GM18873 (cell line): ENCODE measurements at regions not wholly inside any gene's neighbourhood (a gene's known extent, or its start where the extent isn't known, plus 50 kb on each side); places are given as distances from the start of the nearest gene placed in this dataset.
"Not testable (repeated sequence)": the region's sequence is repeated elsewhere in the genome, so short reads cannot be mapped to it uniquely, and the experiment has no call there.

Experiments
- ATAC-seq: cut with Tn5 transposase; IDR thresholded peaks from one replicate; pipeline ENCODE4 v1.9.1; 2021; ENCODE audit warnings: mild to moderate bottlenecking, moderate library complexity, moderate number of reproducible peaks; ENCODE audit not compliant: unreplicated experiment, low FRiP score

DNA sequence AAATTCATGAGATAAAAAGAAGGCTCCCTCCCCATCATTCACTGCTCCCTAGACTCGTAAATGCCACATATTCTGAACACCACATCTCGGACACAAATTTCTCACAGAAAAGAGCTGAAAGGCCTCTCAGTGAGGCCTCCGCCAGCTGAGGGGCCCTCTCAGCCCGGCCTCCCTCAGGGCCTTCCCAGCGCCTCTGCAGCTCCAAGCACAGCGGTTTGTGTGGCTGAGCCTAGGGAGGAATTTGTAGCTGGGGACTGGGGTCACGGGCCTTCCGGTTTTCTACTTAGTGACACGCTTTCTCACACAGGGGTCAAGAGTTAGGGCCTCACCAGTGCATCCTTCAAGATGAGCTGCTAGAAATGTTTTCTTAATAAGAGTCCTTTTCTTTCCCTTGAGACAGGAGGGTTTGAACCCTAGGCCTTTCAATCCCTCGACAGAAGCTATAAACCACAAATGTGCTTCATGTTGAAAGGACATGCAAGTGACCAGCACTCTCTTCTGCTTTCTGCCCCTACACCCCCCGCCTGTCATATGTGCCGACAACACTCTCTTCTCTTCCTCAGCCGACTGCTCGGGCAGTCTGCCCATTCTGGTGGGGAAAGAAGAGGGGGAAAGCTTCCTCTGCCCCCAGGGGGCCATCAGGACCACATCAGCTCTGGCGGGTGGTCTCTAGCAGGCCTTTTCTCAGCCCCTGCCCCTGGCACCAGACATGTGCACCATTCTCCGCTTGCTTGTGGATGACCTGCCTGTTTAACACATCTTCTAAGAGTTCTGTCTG is 104.9 kb downstream of the CHIC2 start:
- no peak for ATAC-seq

DNA sequence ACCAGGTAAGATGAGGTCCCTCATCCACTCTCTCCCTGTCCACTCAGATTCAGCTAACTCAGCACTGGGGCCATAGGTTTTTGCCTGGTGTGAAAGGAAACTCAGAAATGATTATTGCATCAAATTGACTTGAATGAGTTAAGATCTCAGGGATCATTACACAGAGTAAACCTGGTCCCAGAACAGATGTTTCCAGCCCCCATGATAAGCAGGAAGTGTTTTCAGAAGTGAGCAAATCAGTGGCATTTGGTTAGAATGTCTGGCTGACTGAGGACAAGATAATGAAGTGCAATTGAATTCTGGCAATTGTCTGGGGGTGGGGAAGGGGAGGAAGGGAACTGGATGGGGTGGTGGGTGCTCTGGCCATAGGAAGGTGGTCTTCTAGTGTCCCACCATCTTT is 108.0 kb downstream of the CHIC2 start:
- ATAC-seq = no peak

DNA sequence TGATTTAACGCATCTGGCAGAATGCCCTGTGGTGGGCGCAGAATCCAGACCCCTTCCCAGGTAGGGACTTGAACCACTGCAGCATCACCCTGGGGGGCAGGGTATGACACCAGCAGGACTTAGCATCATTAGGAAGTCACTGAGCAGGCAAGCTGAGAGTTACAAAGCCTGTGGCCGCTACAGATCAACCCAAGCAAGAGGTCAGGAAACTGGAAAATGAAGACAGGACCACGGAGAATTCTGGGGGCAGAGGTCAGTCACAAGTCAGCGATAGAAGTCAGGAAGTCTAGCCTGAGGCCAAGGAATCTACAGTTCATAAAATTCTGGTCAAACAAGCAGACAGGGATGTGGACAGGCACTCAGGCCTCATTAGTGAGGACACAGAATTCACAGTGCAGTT is 108.4 kb downstream of the CHIC2 start:
- ATAC-seq = no peak

DNA sequence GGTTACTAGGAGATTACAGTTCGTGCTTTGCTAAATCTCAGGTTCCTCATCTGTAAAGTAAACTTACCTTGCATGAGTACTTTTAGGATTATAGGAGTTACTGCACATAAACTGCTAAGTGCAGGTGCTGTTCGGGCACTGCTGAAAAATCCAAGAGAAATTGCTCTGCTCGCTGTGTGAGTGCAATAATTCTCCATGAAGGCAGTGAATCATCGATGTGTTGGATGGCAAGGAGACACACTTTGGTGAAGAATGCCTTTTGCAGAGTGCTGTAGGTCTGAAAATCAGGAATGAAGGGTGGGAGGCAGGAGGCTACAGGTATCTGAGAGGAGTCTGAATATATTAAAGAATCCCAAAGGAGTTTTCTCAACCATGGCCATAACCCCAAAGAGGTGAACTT is 113.0 kb downstream of the CHIC2 start:
- ATAC-seq = no peak

DNA sequence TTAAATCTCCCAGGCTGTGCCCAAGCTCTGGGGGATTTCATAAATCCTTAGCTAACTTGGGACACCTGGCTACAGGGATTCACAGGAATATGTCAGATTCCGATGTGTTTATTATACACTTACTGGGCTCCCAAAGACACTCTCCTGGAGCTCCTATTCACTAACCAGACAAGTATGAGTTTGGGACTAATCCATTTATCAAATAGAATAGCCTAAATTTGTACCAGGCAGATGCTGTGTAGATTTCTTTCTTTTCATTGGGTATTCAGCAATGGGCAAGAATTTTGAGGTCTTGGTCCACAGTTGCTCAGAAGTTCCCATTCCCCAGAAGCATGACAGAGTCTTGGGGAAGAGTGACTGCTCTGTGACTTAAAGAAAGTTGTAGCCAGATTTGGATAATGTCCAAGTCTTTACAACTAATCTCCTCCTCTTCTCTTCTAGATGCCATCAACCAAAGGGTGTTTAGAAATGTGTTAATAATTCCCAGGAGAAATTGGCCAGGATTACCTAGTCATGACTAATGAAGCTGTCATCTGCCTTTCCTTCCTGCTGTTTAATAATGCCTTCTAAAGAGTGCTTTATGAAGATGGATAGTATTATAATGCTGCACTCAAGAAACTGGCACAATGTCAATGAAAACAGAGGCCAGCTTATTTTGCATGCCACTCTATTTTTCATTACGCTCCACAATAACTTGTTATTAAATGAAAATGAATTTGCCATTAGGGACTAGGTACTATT is 120.9 kb downstream of the CHIC2 start:
- no peak for ATAC-seq

DNA sequence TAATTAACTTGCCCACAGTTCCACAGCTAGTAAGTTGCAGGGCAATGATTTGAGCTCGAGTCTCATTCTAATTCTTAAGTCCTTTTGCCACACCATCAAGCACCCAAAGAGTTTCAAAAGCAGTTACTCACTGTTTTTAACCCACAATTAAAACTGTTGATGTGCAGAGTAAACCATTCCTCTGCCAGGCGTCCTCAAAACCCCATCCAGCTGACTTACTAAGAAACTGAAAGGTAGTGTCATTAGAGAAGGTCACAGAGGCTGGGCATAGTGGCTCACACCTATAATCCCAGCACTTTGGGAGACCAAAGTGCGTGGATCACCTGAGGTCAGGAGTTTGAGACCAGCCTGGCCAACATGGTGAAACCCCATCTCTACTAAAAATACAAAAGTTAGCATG is 121.7 kb downstream of the CHIC2 start:
- ATAC-seq = no peak

DNA sequence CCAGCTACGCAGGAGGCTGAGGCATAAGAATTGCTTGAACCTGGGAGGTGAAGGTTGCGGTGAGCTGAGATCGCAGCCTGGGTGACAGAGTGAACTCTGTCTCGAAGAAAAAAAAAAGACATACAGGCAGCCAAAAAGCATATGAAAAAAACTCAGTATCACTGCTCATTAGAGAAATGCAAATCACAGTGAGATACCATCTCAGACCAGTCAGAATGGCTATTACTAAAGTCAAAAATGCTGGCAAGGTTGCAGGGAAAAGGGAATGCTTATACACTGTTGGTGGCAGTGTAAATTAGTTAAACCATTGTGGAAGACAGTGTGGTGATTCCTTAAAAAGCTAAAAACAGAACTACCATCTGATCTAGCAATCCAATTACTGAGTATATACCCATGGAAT is 123.1 kb downstream of the CHIC2 start:
- no peak for ATAC-seq

DNA sequence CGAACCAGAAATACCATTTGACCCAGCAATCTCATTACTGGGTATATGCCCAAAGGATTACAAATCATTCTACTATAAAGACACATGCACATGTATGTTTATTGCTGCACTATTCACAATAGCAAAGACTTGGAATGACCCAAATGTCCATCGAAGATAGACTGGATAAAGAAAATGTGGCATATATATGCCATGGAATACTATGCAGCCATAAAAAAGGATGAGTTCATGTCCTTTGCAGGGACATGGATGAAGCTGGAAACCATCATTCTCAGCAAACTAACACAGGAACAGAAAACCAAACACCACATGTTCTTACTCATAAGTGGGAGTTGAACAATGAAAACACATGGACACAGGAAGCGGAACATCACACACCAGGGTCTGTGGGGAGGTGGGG is 124.5 kb downstream of the CHIC2 start:
- ATAC-seq = not testable (repeated sequence)

DNA sequence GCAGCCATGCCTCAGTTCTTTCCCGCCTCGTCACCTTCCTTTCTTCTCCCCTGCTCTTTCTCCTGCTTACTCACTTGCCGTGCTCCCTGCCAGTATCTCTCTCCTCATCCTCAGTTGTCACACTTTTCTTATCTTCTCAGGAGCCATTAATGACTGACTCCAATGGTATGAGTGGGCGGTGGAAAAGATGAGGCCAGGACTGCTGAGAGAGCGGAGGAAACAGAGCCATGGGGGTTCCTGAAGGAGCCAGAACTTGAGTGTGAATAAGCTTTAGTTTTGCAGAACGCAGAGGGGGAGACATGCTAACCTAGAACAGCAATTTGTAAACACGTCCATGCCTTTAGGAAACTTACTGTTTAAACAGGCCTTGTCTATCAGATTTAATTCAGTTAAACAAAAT is 126.5 kb downstream of the CHIC2 start:
- ATAC-seq = no peak

DNA sequence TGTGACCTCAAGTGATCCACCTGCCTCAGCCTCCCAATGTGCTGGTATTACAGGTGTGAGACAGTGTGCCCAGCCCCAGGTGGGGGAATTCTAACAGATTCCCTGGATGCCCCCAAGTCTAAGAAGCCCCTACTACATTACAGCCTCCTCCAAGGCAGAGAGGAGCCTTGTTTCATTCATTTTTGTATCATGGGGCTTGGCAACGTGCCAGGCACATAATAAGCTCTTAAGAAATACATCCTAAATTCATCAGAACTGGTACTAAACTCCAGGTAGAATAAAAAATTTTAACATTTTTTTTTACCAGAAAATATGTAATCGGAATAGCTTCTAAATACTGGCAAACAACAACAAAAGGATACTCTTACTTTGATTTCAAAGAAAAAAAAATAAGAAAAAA is 127.1 kb downstream of the CHIC2 start:
- no peak for ATAC-seq

DNA sequence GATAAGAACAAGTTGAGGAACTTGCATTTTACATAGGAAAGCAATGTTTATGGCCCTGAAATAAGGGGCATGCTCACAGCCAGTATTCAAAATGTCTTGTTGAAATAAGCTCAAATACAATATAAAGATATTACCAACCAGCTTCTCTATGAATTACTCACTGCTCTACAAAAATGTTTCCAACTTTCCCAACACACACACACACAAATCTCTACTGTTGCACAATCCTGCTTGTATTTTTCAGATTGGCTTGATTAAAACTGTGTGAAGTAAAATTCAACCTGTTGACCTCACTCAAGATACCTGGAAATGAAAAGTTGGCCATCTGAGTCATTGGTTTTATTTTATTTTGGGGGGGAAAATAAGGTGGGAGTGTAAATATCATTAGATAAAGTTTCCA is 128.6 kb downstream of the CHIC2 start:
- ATAC-seq = no peak

DNA sequence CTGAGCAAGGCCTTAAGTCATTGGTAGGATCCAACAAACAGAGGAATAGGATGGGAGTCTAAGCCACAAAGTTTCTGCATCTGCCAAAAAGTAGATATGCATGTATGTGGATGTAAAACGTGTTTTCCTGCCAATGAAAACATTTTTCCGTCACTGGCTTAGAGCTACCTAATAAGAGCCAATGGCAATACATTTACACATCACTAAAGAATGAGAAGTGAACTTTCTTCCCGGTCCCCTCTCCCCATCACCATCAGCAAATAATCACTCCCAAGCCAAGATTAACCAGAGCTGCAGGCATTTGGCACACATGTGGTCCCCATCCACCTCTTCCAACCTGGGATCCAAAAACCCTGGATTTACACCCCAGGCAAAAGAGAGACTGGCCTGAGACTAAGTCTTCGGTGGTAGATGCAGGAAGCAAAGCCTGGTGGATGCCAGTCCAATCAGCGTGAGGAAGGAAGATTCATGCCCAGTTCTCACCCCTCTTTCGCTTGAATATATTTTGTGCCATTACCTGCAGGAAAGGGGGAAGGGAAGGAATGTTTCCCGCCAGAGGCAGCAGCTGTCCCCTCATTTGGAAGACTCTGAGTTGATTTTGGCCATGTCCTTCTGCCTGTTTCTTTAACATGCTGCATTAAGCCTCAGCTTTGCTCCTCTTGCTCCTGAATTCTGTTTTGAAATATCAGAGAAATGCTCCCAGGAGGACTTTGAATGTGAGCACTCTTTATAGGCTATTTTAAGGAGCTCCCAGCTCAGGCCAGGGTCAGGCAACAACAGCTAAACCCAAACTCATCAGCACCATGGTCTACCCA is 131.4 kb downstream of the CHIC2 start:
- no peak for ATAC-seq

DNA sequence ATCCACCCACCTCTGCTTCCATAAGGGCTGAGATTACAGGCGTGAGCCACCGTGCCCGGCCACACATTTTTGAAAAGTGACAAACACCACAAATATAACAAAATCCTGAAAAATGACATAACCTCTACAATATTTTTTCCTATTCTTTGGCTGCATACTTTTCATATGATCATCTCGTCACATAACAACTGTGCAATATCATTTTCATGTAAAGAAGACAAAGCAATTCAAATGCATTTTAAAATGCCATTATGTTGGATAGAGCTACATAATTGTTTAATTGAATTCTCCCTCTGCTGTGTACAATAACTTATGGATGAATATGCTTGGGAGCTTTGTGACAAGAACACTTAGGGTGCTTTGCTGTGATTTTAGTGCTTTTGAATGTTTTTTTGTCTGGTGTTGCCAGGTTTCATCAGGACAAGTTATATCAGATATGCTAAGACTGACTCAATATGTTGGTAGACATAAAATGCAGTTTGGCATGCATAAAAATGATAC is 132.9 kb downstream of the CHIC2 start:
- no peak for ATAC-seq

DNA sequence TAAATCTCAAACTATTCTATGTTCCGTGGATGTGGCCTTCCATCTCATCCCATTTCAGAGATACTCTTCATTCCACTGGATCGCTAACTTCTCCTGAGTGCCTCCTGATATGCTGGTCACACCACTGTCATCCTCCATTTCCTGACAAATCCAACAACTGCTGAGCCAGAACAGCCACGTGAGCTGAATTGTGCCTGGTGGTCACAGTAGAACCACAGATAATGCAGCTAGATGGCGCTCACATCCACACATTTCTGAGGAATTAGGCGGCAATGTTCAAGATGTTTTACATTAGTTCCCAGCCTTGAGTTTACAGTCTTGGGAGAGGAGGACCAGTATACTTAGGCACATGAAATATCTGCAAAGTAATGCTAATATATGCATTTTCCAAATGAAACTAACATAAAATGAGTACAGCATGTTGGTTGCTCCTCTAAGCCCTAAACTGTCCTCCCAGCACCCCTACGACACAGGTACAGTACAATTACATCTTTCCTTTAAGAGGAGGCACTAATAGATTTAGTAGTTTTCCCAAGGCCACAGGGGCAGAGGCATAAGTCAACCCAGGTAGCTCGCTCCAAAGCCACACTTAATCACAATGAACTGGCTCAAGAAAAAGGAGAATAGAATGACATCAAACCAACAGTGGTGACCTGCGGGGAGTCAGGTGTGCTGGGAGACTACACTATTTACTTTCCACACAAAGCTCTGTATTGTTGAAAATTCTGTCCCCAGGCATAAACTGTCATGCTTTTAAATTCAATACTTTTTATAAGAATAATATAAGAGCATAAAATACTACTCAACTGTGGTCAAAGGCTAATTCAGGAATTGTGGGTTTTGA is 134.2 kb downstream of the CHIC2 start:
- no peak for ATAC-seq

DNA sequence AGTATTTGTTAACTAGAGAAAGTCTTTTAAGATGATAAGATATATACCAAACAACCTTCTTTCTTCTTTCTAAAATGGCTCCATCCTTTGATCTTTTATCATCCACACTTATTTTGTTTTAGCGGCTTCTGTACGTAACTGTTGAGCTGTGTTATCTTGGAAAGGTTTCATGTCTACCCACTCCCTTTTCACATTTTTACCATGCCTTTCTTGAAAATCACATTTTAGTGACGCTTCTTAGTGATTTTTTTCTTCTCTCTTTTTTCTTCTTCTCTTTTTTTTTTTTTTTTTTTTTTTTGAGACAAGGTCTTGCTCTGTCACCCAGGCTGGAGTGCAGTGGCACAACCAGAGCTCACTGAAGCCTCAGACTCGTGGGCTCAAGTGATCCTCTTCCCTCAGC is 135.1 kb downstream of the CHIC2 start:
- no peak for ATAC-seq

DNA sequence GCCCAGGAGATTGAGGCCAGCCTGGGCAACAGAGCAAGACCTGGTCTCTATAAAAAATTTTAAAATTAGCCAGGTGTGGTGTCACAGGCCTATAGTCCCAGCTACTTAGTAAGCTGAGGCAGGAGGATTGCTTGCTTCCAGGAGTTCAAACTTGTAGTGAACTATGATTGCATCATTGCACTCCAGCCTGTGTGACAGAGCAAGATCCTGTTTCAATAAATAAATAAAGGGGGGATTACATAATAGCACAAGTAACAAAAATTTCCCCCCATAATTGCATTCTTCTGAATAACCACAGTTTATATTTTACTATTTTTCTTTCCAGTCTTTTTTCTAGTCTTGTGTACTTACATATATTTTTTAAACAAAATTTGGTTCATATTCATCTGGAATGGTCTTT is 135.6 kb downstream of the CHIC2 start:
- ATAC-seq = no peak

DNA sequence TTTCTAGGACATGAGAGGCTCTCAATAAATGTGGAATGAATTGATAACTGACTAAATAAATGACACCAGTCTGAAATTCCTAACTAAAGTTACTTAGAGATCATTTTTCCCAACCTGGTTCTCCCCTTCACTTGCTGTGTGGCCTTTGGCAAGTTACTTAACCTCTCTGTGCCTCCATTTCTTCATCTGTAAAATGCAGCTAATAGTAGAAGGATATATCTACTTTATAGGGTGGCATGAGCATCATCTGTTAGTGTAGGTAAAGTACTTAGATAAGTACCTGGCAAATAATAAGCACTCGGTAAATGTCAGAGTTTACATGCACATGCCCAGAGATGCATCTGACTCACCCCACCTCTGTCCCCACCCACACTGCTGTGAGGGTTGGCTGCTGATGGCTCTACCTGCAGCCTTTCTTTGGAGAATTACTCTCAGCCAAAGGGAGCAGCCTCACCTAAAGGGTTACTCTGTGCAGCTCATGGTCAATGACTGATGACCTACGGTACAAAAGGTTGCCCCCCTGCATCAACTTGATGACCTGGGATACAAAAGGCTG is 139.3 kb downstream of the CHIC2 start:
- no peak for ATAC-seq

DNA sequence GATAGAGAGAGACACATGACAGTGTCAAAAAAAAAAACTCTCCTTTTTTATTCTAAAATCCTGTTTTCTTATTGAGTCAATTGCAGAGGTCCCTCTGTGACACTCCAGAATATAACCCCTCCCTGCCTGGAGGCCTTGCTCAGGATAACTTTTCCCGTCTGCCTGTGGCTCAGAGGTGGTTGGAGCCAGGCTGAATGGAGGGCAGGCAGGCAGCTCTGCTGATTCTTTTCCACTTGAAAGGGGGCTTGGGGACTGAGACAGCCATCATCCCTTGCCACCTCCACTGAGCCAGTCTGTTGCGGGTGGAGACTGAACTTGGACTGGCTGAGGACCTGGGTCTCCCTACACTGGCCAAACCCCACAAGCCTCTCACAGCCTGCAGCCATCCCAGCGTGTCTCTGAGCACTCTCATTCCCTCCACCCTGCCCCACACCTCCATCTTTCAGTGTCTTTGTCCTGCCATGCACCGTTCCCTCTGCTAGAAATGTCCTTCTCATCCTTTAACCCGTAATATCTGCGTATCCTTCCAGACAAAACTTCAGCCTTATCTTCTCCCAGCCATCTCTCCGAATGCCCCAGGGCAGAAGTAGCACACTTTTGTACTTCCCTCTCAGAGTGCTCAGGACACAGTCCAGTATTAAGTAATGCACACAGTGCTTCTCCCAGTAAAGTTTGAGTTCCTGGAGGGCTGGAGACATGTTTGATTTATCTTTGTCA is 139.9 kb downstream of the CHIC2 start:
- no peak for ATAC-seq

DNA sequence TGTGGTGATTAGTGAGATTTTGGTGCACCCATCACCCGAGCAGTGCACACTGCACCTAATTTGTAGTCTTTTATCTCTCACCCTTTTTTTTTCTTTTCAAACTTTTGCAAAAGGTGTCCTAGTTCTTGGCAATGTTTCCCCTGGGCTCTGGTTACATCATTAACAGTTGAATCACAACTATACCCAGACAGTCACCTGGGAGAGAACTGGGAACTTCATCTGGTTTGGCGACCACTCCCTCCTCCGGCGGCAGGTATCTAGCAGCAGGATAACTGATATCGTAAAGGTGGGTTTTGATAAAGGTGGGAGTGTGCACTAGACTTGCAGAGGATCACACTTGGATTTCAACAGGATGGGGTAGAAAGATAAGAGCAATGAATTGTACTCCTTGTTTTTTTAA is 140.5 kb downstream of the CHIC2 start:
- no peak for ATAC-seq
